Effector memory CD8-positive, alpha-beta T cell (primary cell): ENCODE measurements at regions not wholly inside any gene's neighbourhood (a gene's known extent, or its start where the extent isn't known, plus 50 kb on each side); places are given as distances from the start of the nearest gene placed in this dataset.

Experiments used
- ATAC-seq: fragments of 150-1000 bp; cut with Tn5 transposase; replicated peaks from 2 replicates; pipeline ENCODE4 v1.10.0; 2021; ENCODE audit warnings: mild to moderate bottlenecking, moderate library complexity
- DNase-seq, 3 experiments: peaks; one replicate each; pipeline ENCODE4 v3.0.0; 2021
- H3K27ac Mint-ChIP-seq, 2 donors: one replicate each; pipeline ENCODE4 v1.8.0; 2022; ENCODE audit warnings: mild to moderate bottlenecking in 2 of 2, mixed read lengths in 2 of 2, moderate library complexity in 2 of 2
- H3K27me3 Mint-ChIP-seq, 2 donors: one replicate each; pipeline ENCODE4 v1.8.0; 2022; ENCODE audit warnings: mixed read lengths in 2 of 2
- H3K36me3 Mint-ChIP-seq: one replicate; pipeline ENCODE4 v1.8.0; 2022; ENCODE audit warnings: mild to moderate bottlenecking, moderate library complexity, mixed read lengths; ENCODE audit not compliant: insufficient read depth
- H3K4me1 Mint-ChIP-seq, 2 donors: one replicate each; pipeline ENCODE4 v1.8.0; 2022; ENCODE audit warnings: low read depth in 2 of 2, mixed read lengths in 2 of 2
- H3K4me3 Mint-ChIP-seq, 2 donors: one replicate each; pipeline ENCODE4 v1.8.0; 2022; ENCODE audit warnings: mild to moderate bottlenecking in 2 of 2, mixed read lengths in 2 of 2, moderate library complexity in 2 of 2
- H3K9me3 Mint-ChIP-seq, 2 donors: one replicate each; pipeline ENCODE4 v1.8.0; 2022; ENCODE audit warnings: mixed read lengths in 2 of 2

DNA sequence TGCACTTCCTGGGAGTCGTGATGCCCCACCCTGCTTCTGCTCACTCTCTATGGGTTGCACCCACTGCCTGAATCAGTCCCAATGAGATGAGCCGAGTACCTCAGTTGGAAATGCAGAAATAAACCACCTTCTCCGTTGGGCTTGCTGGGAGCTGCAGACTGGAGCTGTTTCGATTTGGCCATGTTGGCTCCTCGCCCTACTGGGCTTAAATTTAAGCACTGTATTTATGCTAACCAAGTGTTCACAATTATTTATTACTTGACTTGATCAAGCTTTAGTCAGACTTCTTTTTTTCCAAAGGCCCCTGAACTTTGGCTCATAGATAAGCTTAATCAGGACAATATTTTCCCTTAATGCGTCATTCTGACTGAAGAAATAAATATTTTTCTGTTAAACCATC, 1072.4 kb upstream of the CDH9 start:
- peaks cover 3 to 6% of the 10 kb centered on the region in 2 donors for H3K9me3 Mint-ChIP-seq
- DNase-seq (no peak), ATAC-seq (no peak)
- H3K27me3 Mint-ChIP-seq: no peaks in the 10 kb centered on the region
- H3K36me3 Mint-ChIP-seq: no peaks in the 10 kb centered on the region
- no peak overlapping the region for H3K4me3 Mint-ChIP-seq
- no peaks in the 10 kb centered on the region for H3K4me1 Mint-ChIP-seq
- no peak overlapping the region for H3K27ac Mint-ChIP-seq

DNA sequence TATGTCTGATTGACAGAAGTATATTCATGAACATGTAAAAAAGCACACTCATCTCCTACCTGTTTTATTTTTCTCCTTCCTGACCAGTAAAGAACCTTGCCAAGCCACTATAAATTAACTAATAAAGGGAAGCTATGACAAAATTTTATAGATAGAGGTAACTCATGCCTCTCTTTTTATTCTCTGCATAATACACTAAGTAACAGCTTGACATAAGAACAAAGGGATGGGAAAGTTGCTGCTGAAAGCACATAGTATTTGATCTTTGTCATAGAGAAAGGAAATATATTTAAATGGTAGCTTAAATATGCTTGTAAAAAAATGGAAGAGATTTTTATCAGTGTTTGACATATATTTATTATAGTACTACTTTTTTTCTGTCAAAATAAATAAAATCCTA, 1065.7 kb upstream of the CDH9 start:
- no peaks in the 10 kb centered on the region for H3K4me1 Mint-ChIP-seq
- no peak overlapping the region for H3K27ac Mint-ChIP-seq
- no peak for ATAC-seq
- no peaks in the 10 kb centered on the region for H3K36me3 Mint-ChIP-seq
- H3K4me3 Mint-ChIP-seq: no peak overlapping the region
- H3K9me3 Mint-ChIP-seq: peaks cover 0 to 3% of the 10 kb centered on the region in 2 donors
- H3K27me3 Mint-ChIP-seq: no peaks in the 10 kb centered on the region
- DNase-seq: no peak

DNA sequence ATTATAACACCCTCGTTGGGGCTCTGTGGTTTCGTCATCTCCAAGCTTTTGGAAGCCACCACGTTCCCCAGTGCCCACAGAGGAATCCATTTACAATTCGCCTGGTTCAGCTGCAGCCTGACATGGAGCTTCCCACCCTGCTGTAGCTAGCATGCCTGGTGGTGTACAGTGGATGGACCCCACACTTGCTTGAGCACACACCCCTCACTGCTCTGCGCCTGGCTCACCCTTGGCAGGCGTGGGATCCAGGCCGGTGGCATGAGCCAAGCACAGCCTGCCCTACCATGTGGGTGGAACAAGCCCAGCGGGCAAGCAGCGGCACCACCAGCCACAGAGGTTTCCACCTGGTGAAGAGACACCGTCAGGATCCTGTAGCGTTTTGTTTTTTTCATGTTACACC, 1045.7 kb upstream of the CDH9 start:
- no peaks in the 10 kb centered on the region for H3K27me3 Mint-ChIP-seq
- H3K36me3 Mint-ChIP-seq: no peaks in the 10 kb centered on the region
- no peaks in the 10 kb centered on the region for H3K4me1 Mint-ChIP-seq
- H3K9me3 Mint-ChIP-seq: peaks cover 4 to 17% of the 10 kb centered on the region in 2 donors
- no peak overlapping the region for H3K4me3 Mint-ChIP-seq
- DNase-seq (no peak), ATAC-seq (no peak)
- no peak overlapping the region for H3K27ac Mint-ChIP-seq

DNA sequence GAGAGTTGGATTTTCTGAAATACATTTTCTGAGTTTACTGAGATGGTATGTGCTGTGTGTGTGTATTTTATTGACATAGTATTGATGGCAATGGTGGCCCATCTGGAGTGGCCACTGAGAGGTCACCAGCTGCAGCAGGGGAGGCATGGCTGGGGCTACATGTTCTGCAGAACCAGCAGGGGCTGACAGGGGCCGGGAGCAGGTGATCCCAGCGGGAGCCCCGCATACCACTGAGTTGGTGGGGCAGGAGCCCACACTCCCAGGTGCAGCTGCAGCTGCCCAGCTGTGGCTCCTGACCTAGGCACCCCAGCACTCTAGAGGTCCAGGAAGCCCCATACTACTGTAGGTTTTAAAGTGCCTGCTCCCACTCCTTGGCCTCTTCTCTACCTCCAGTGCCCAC, 1044.2 kb upstream of the CDH9 start:
- Mint-ChIP-seq H3K27ac (no peak overlapping the region), H3K4me1 (no peaks in the 10 kb centered on the region), H3K9me3 (peaks cover 4% of the 10 kb centered on the region in 2 donors), H3K4me3 (no peak overlapping the region), H3K36me3 (no peaks in the 10 kb centered on the region), H3K27me3 (no peaks in the 10 kb centered on the region)
- DNase-seq (no peak), ATAC-seq (no peak)

DNA sequence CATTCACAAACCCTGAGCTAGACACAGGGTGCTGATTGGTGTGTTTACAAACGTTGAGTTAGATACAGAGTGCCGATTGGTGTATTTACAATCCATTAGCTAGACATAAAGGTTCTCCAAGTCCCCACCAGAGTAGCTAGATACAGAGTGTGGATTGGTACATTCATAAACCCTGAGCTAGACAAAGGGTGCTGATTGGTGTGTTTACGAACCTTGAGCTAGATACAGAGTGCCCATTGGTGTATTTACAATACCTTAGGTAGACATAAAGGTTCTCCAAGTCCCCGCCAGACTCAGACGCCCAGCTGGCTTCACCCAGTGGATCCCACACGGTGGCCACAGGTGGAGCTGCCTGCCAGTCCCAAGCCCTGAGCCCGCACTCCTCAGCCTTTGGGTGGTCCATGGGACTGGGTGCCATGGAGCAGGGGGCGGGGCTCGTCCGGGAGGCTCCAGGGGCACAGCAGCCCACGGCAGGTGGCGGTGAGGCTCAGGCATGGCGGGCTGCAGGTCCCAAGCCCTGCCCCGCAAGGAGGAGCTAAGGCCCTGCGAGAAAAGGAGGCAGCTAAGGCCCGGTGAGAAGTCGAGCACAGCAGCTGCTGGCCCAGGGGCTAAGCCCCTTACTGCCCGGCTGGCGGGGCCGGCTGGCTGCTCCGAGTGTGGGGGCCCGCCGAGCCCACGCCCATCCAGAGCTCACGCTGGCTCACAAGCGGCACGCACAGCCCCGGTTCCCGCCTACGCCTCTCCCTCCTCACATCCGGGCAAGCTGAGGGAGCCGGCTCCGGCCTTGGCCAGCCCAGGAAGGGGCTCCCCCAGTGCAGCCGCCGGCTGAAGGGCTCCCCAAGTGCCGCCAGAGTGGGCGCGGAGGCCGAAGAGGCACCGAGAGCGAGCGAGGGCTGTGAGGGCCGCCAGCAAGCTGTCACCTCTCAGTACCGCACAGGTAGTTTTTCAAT, 1039.2 kb upstream of the CDH9 start:
- H3K9me3 Mint-ChIP-seq: peaks cover 0 to 4% of the 10 kb centered on the region in 2 donors
- H3K4me1 Mint-ChIP-seq: no peaks in the 10 kb centered on the region
- H3K27me3 Mint-ChIP-seq: no peaks in the 10 kb centered on the region
- DNase-seq: no peak
- no peak overlapping the region for H3K27ac Mint-ChIP-seq
- no peak overlapping the region for H3K4me3 Mint-ChIP-seq
- ATAC-seq: no peak
- H3K36me3 Mint-ChIP-seq: no peaks in the 10 kb centered on the region

DNA sequence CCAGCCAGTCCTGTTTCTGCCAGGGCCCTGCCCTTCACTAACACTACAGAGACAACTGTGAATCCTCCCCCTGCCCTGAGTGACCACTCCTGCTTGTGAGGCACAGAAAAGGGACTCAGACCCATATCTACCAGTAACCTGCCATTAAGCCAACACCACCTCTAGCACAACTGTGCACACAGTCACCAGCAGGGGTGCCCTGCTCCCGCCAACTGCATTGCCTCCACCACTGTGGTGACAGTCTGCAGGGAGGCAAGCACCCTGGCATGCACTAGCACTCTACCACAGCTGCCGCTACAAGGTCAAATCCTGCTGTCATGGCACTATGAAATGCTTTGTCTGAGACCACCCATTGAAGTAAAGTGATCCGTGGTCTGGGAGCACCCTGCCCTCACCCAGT, 1028.5 kb upstream of the CDH9 start:
- ATAC-seq: no peak
- H3K9me3 Mint-ChIP-seq: peaks cover 2 to 24% of the 10 kb centered on the region in 2 donors
- no peaks in the 10 kb centered on the region for H3K27me3 Mint-ChIP-seq

DNA sequence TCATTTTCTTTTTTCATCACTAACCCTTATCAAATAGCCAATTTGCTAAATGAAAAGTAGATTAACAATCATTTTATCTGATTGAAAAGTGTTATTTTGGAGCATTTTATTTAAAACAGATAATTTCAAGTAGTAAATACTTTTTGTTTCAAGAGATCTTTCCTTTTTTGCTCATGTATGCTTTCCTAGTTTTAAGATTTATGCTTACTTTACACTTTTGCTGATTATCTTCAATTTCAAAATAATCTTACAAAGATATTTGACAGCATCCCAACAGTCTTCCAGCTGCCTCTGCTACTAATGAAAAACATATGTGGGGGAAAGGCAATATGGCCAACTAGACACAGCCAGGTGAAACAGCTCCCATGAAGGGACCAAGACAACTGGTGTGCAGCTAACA, 1027.3 kb upstream of the CDH9 start:
- H3K27me3 Mint-ChIP-seq: no peaks in the 10 kb centered on the region
- H3K36me3 Mint-ChIP-seq: no peaks in the 10 kb centered on the region
- DNase-seq: no peak
- no peak for ATAC-seq
- no peak overlapping the region for H3K27ac Mint-ChIP-seq
- H3K4me1 Mint-ChIP-seq: no peaks in the 10 kb centered on the region
- no peak overlapping the region for H3K4me3 Mint-ChIP-seq
- H3K9me3 Mint-ChIP-seq: peaks cover 2 to 24% of the 10 kb centered on the region in 2 donors

More for the DNA sequence above, 1028.5 kb upstream of the CDH9 start:
- no peak for DNase-seq
- H3K4me3 Mint-ChIP-seq: no peak overlapping the region
- H3K36me3 Mint-ChIP-seq: no peaks in the 10 kb centered on the region
- H3K27ac Mint-ChIP-seq: no peak overlapping the region
- H3K4me1 Mint-ChIP-seq: no peaks in the 10 kb centered on the region

DNA sequence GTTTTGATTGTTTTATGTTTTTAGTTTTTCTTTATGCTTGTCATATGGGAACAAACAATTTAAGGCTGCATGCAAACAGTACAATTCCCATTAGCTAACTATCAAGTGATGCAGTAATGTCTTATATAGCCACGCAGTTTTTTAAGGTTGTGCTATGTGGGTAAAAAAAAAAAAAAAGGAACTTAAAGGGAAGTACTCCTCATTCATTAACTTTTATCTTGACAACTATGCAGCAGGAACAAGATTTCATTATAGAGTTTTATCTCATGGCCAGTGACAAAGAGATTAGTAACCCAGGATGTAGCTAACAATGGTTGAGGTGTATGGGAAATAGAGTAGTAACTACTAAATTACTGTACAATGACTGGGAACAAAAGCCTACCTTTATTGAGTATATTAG, 1008.2 kb upstream of the CDH9 start:
- Mint-ChIP-seq H3K4me1 (no peaks in the 10 kb centered on the region), H3K9me3 (peaks cover 12 to 17% of the 10 kb centered on the region in 2 donors), H3K4me3 (no peak overlapping the region), H3K27me3 (no peaks in the 10 kb centered on the region), H3K36me3 (no peaks in the 10 kb centered on the region), H3K27ac (no peak overlapping the region)
- ATAC-seq: no peak
- no peak for DNase-seq

DNA sequence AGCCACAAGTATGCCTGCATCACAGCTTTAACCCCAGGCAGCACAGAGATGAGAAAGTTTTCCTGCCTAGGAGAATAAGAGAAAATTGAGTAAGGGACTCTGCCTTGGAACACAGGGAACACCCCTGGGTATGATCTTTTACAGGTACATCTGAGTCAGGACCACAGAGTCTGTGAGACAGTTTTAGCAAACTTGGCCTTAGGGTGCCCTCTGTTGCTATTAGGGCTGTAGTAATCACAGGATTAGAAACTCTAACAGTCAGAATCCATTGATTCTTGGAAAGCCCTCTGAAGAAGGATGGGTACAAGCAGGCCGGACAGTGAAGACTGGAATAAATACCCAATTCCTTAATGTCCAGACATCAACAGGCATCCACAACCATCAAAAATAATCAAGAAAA, 989.5 kb upstream of the CDH9 start:
- Mint-ChIP-seq H3K27me3 (no peaks in the 10 kb centered on the region), H3K4me1 (no peaks in the 10 kb centered on the region), H3K27ac (no peak overlapping the region), H3K36me3 (no peaks in the 10 kb centered on the region), H3K4me3 (no peak overlapping the region), H3K9me3 (peaks cover 12 to 19% of the 10 kb centered on the region in 2 donors)
- ATAC-seq (no peak), DNase-seq (no peak)

DNA sequence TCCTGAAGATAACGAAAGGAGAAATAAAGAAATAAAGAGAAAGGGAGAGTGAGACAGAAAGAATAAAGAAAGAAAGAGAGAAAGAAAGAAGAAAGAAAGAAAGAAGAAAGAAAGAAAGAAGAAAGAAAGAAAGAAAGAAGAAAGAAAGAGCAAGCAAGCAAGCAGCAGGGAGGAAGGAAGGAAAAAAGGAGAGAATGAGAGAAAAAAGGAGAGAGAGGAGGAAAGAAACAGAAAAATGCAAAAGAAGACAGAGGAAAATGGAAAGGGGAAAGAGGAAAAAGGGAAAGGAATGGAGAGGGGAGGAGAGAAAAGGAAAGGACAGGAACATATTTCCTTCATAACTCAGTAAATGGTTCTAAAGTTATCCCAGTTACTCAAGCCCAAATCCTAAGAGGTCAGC, 978.8 kb upstream of the CDH9 start:
- H3K27me3 Mint-ChIP-seq: no peaks in the 10 kb centered on the region
- no peaks in the 10 kb centered on the region for H3K4me1 Mint-ChIP-seq
- no peaks in the 10 kb centered on the region for H3K36me3 Mint-ChIP-seq
- no peak overlapping the region for H3K27ac Mint-ChIP-seq
- no peak for ATAC-seq
- peaks cover 5 to 19% of the 10 kb centered on the region in 2 donors for H3K9me3 Mint-ChIP-seq
- H3K4me3 Mint-ChIP-seq: no peak overlapping the region
- DNase-seq: no peak

DNA sequence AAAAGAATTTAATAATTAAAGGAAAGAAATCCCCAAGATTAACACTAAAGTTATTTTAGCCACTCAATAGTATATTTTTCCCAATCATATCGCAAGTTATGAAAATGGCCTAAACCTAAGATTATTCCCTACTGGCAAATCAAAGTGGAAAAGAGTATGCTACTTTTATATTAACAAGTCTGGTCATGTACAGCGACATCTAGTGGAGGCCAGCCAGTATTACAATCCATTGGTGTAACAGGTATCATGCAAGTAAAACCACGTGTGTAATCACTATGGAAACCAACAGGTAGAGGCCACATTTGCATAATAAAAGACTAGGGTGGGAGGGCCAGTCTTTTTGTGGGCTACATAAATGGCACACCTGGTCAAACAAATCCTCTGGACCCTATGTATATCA, 976.4 kb upstream of the CDH9 start:
- no peak for DNase-seq
- H3K4me3 Mint-ChIP-seq: no peak overlapping the region
- H3K4me1 Mint-ChIP-seq: no peaks in the 10 kb centered on the region
- H3K27ac Mint-ChIP-seq: no peak overlapping the region
- no peaks in the 10 kb centered on the region for H3K36me3 Mint-ChIP-seq
- ATAC-seq: no peak
- H3K27me3 Mint-ChIP-seq: no peaks in the 10 kb centered on the region
- peaks cover 8 to 19% of the 10 kb centered on the region in 2 donors for H3K9me3 Mint-ChIP-seq

DNA sequence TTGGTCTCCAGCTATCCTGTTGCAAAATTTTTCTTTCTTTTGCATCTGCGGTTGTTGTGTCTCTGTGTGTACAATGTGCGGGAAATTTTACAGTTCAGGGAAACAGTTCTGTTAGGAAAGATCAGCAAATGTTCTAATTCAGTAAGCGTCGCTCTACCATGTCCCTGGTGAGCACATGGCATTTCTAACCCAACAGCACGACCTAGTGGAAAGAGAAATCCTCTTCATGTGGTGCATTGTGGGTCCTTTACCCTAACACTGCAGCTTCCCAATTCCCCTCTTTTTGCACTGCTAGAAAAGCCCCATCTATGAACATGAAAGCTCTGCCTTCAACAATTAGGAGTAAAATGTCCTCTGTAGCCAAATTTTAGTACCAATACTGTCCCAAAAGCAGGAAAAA, 974.2 kb upstream of the CDH9 start:
- DNase-seq: no peak
- ATAC-seq: no peak
- Mint-ChIP-seq H3K4me3 (no peak overlapping the region), H3K27me3 (no peaks in the 10 kb centered on the region), H3K4me1 (no peaks in the 10 kb centered on the region), H3K9me3 (peaks cover 8 to 19% of the 10 kb centered on the region in 2 donors), H3K36me3 (no peaks in the 10 kb centered on the region), H3K27ac (no peak overlapping the region)

DNA sequence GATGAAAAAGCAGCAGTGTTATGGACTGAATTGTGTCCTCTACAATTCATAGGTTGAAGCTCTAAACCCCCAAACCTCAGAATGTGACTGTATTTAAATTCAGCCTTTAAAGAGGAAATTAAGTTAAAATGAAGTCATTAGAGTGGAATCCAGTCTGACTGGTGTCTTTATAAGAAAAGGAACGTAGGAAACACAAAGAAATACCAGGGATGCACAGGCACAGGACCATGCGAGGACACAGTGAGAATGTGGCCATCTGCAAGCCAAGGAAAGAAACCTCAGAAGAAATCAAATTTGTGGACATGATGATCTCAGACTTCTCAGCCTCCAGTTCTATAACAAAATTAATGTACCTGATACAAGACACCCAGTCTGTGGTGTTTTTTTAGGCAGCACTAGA, 971.2 kb upstream of the CDH9 start:
- Mint-ChIP-seq H3K9me3 (peaks cover 10 to 17% of the 10 kb centered on the region in 2 donors), H3K36me3 (no peaks in the 10 kb centered on the region), H3K4me1 (no peaks in the 10 kb centered on the region), H3K27me3 (no peaks in the 10 kb centered on the region), H3K27ac (no peak overlapping the region), H3K4me3 (no peak overlapping the region)
- no peak for DNase-seq
- no peak for ATAC-seq

DNA sequence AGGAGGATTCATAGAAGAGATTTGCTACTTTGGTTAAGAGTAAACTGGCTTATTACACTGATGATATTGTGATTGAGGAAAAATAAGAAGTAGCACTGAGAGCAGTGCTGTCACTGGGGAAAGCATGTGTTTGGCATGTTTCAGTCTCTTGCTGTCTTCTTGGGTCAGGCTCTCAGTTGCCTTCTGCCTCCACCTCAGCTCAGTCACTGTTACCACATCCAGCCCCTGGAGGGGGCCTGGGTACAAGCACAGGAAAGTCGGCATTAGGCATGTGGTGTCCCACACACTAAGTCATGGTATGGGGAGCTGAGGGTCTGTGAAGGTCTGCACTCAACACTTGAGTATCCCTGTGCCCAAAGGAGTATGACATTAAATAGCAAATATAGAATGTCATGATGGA, 958.3 kb upstream of the CDH9 start:
- Mint-ChIP-seq H3K27me3 (no peaks in the 10 kb centered on the region), H3K27ac (no peak overlapping the region), H3K4me3 (no peak overlapping the region), H3K9me3 (peaks cover 16 to 17% of the 10 kb centered on the region in 2 donors), H3K36me3 (no peaks in the 10 kb centered on the region), H3K4me1 (no peaks in the 10 kb centered on the region)
- ATAC-seq (no peak), DNase-seq (no peak)
